AG04450 (cell line): ENCODE measurements at regions not wholly inside any gene's neighbourhood (a gene's known extent, or its start where the extent isn't known, plus 50 kb on each side); places are given as distances from the start of the nearest gene placed in this dataset.

Experiments used
- CTCF ChIA-PET: fragments of 300-600, 350-600 bp; formaldehyde crosslinking; extraction: SDS; loops from one replicate; lab custom pipeline; 2022; ENCODE audit warnings: antibody characterized with exemption, inconsistent platforms; lab: Charles Lee
- POLR2A ChIA-PET: fragments of 350-600 bp; formaldehyde crosslinking; extraction: SDS; loops from one replicate; lab custom pipeline; 2021; ENCODE audit warnings: antibody characterized with exemption, inconsistent platforms; lab: Yijun Ruan, JAX
- DNase-seq: peaks from one replicate; pipeline ENCODE4 v3.0.0-alpha.2; 2011; ENCODE audit warnings: low read depth, low spot score
- H3K27ac ChIP-seq: one replicate; pipeline ENCODE4 v1.5.1; 2012; ENCODE audit warnings: low read depth, low read length, control low read depth
- H3K27me3 ChIP-seq: one replicate; pipeline ENCODE4 v1.6.0; 2012; ENCODE audit warnings: low read length; ENCODE audit not compliant: control insufficient read depth, insufficient read depth
- H3K4me3 ChIP-seq: 2 replicates; pipeline ENCODE4 v1.5.1; 2011; ENCODE audit warnings: mild to moderate bottlenecking, low read depth, low read length, control low read depth
- H3K9me3 ChIP-seq: 2 replicates; pipeline ENCODE4 v1.5.1; 2012; ENCODE audit warnings: low read length; ENCODE audit not compliant: control insufficient read depth, insufficient read depth
- TF ChIP-seq, protein P1 (sequence below): IDR thresholded peaks from 2 replicates; pipeline ENCODE4 v1.5.1; 2011; ENCODE audit warnings: low read depth, low read length, control low read depth, inconsistent platforms

DNA sequence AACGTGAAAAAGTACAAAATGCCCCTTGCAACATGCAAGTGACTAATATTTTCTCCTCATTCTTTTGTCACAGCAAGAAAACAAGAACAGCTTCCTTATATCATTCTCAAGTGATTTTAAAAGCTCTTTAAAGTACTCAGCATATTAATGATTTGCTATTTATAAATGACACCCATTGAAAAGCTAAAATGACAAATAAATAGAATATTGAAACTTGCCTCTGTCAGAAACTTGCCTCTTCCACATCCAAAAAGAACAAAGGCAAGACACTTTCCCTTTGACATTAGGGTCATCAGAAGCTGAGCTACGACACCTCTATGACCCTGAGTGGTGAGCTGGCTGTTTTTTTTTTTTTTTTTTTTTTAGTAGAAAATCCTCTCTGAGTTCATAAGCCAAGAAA, 339.6 kb upstream of the ITGA1 start:
- TF ChIP-seq, protein P1, sequence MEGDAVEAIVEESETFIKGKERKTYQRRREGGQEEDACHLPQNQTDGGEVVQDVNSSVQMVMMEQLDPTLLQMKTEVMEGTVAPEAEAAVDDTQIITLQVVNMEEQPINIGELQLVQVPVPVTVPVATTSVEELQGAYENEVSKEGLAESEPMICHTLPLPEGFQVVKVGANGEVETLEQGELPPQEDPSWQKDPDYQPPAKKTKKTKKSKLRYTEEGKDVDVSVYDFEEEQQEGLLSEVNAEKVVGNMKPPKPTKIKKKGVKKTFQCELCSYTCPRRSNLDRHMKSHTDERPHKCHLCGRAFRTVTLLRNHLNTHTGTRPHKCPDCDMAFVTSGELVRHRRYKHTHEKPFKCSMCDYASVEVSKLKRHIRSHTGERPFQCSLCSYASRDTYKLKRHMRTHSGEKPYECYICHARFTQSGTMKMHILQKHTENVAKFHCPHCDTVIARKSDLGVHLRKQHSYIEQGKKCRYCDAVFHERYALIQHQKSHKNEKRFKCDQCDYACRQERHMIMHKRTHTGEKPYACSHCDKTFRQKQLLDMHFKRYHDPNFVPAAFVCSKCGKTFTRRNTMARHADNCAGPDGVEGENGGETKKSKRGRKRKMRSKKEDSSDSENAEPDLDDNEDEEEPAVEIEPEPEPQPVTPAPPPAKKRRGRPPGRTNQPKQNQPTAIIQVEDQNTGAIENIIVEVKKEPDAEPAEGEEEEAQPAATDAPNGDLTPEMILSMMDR: no peak
- Histone ChIP-seq H3K4me3 (no peak overlapping the region), H3K27me3 (no peaks in the 10 kb centered on the region), H3K27ac (no peak overlapping the region), H3K9me3 (no peaks in the 10 kb centered on the region)
- POLR2A ChIA-PET: interaction anchor here (0.7 kb wide), 1 partner anchor 1520 kb away, joined by 6 read pairs; no protein-coding TSS in a partner anchor
- no peak for DNase-seq
- CTCF ChIA-PET: no interaction called here

DNA sequence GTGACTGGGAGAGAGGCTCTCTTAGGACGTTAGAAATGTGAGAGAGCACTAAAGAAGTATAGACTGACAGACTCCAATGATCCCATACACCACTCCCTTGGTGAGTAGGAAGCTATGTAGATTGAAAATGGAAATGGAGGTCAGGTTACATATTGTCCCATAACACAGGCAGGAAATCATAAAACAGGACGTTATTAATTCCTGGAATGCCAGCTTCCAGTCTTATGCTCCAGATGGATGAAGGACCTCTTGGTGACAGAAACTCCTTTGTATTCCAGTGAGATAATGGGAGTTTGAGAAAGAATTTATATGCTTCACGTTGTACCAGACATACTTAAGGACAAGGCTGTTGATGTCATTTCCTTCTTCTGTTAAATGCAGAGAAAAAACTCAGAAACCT, 338.2 kb upstream of the ITGA1 start:
- ChIA-PET CTCF (no interaction called here), POLR2A (no interaction called here)
- no peaks in the 10 kb centered on the region for H3K9me3 ChIP-seq
- no peaks in the 10 kb centered on the region for H3K27me3 ChIP-seq
- no peak for DNase-seq
- no peak overlapping the region for H3K27ac ChIP-seq
- H3K4me3 ChIP-seq: no peak overlapping the region
- TF ChIP-seq, protein P1: no peak

DNA sequence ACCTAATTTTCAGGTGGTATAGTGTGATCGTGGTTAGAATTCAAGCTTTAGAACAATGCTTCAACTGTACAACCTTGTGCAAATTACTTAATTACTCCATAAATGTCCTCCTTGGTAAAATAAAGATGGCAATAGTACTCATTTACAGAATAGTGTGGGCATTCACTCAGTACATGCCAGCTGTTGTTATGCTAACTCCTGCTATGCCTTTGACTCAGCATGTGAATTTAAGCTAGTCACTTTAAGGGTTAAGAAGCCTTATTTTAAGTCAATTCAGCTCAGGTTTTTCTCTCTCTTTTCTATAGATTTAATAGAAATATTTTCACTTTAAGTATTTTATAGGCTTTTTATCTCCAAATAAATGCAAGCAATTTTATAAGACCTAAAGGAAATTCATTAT, 335.6 kb upstream of the ITGA1 start:
- no peak overlapping the region for H3K27ac ChIP-seq
- CTCF ChIA-PET: no interaction called here
- POLR2A ChIA-PET: interaction anchor here (0.7 kb wide), 1 partner anchor 12 kb away, joined by 3 read pairs; no protein-coding TSS in a partner anchor
- TF ChIP-seq, protein P1: no peak
- DNase-seq: no peak
- H3K27me3 ChIP-seq: no peaks in the 10 kb centered on the region
- no peak overlapping the region for H3K4me3 ChIP-seq
- H3K9me3 ChIP-seq: no peaks in the 10 kb centered on the region

DNA sequence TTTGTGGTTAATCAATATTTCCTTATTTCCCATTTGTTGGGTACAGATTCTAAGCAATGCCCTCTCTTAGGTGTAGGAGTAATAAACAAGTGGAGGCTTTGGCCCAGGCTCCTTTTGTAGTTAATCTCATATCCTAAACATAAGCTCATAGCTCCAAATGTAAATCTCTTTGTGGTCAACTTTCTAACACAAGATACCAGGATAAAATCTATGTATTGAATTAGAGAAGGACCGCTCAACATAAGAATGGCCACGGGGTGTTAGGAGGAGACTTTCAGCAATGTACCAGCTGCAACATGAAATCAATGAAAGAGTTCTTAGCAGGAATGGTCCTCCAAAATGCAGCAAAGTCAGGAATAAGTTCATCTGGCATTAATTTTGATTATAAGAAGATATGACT, 334.5 kb upstream of the ITGA1 start:
- Histone ChIP-seq H3K27me3 (no peaks in the 10 kb centered on the region), H3K27ac (no peak overlapping the region), H3K9me3 (no peaks in the 10 kb centered on the region), H3K4me3 (no peak overlapping the region)
- TF ChIP-seq, protein P1: no peak
- ChIA-PET POLR2A (no interaction called here), CTCF (no interaction called here)
- no peak for DNase-seq

DNA sequence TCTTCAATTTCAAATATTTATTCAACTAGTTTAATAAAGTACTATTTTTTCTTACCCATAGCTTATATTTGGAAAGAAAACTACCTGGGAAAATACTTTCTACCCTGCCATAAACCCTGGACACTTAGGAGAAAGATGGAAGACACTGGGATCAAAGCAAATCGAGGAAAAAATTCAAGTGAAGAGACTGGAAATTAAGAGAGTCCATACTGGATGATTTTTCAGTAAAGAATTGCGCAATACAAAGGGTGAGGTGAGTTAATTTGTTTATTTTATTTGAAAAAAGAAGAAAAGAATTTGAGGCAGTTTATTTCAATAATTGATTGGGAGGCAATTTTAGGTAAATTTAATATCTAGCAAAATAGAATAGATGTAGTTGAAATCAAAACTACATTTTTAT, 331.8 kb upstream of the ITGA1 start:
- Histone ChIP-seq H3K9me3 (no peaks in the 10 kb centered on the region), H3K27ac (no peak overlapping the region), H3K4me3 (no peak overlapping the region), H3K27me3 (no peaks in the 10 kb centered on the region)
- TF ChIP-seq, protein P1: no peak
- ChIA-PET CTCF (no interaction called here), POLR2A (no interaction called here)
- no peak for DNase-seq
